ENCODE measurements at regions not wholly inside any gene's neighbourhood (a gene's known extent, or its start where the extent isn't known, plus 50 kb on each side); places are given as distances from the start of the nearest gene placed in this dataset.
"Not testable (repeated sequence)": the region's sequence is repeated elsewhere in the genome, so short reads cannot be mapped to it uniquely, and the experiment has no call there.

- no peak overlapping the region for H3K27ac ChIP-seq
Measured at GRCh38 chr9:89939626-89940292, 334.9 kb downstream of the GADD45G start.

GRCh38 chr9:89940625-89941024, 335.8 kb downstream of the GADD45G start:
- H3K27ac ChIP-seq = no peak overlapping the region
- no peak for DNase-seq (ENCODE audit: low read depth, low spot score)

More at GRCh38 chr9:89939626-89940292, 334.9 kb downstream of the GADD45G start:
- no peak for DNase-seq (ENCODE audit: low read depth, low spot score)

- peak; percentile 89 for DNase-seq (ENCODE audit: low read depth, low spot score)
- no peak overlapping the region for H3K27ac ChIP-seq
Measured at GRCh38 chr9:89941875-89942274, 337.1 kb downstream of the GADD45G start.

GRCh38 chr9:89942643-89943042, 337.8 kb downstream of the GADD45G start:
- no peak overlapping the region for H3K27ac ChIP-seq
- DNase-seq (ENCODE audit: low read depth, low spot score) = no peak

GRCh38 chr9:89943309-89943708, 338.5 kb downstream of the GADD45G start:
- no peak for DNase-seq (ENCODE audit: low read depth, low spot score)

GRCh38 chr9:89943728-89944127, 338.9 kb downstream of the GADD45G start:
- no peak overlapping the region for H3K27ac ChIP-seq
- no peak for DNase-seq (ENCODE audit: low read depth, low spot score)

More at GRCh38 chr9:89943309-89943708, 338.5 kb downstream of the GADD45G start:
- no peak overlapping the region for H3K27ac ChIP-seq

- DNase-seq (ENCODE audit: low read depth, low spot score) = no peak
- H3K27ac ChIP-seq = no peak overlapping the region
Measured at GRCh38 chr9:89945133-89945532, 340.3 kb downstream of the GADD45G start.

- no peak overlapping the region for H3K27ac ChIP-seq
- DNase-seq (ENCODE audit: low read depth, low spot score) = no peak
Measured at GRCh38 chr9:89946741-89947140, 341.9 kb downstream of the GADD45G start.

GRCh38 chr9:89949111-89949510, 344.3 kb downstream of the GADD45G start:
- no peak for DNase-seq (ENCODE audit: low read depth, low spot score)
- H3K27ac ChIP-seq = no peak overlapping the region

- DNase-seq (ENCODE audit: low read depth, low spot score) = no peak
- H3K27ac ChIP-seq = no peak overlapping the region
Measured at GRCh38 chr9:89951675-89952074, 346.9 kb downstream of the GADD45G start.

- no peak overlapping the region for H3K27ac ChIP-seq
- DNase-seq (ENCODE audit: low read depth, low spot score) = no peak
Measured at GRCh38 chr9:89952401-89952800, 347.6 kb downstream of the GADD45G start.

GRCh38 chr9:89953263-89953662, 348.5 kb downstream of the GADD45G start:
- not testable (repeated sequence) for DNase-seq (ENCODE audit: low read depth, low spot score); H3K27ac ChIP-seq

- no peak for DNase-seq (ENCODE audit: low read depth, low spot score)
- H3K27ac ChIP-seq = no peak overlapping the region
Measured at GRCh38 chr9:89953824-89954615, 349.2 kb downstream of the GADD45G start.

GRCh38 chr9:89955144-89955543, 350.3 kb downstream of the GADD45G start:
- no peak for DNase-seq (ENCODE audit: low read depth, low spot score)
- no peak overlapping the region for H3K27ac ChIP-seq

GRCh38 chr9:89955626-89956025, 350.8 kb downstream of the GADD45G start:
- H3K27ac ChIP-seq = no peak overlapping the region
- DNase-seq (ENCODE audit: low read depth, low spot score) = no peak

GRCh38 chr9:89956331-89956730, 351.5 kb downstream of the GADD45G start:
- DNase-seq (ENCODE audit: low read depth, low spot score) = no peak
- H3K27ac ChIP-seq = no peak overlapping the region

GRCh38 chr9:89956907-89957306, 352.1 kb downstream of the GADD45G start:
- H3K27ac ChIP-seq = no peak overlapping the region
- no peak for DNase-seq (ENCODE audit: low read depth, low spot score)

GRCh38 chr9:89958086-89958485, 353.3 kb downstream of the GADD45G start:
- no peak overlapping the region for H3K27ac ChIP-seq
- no peak for DNase-seq (ENCODE audit: low read depth, low spot score)

GRCh38 chr9:89961616-89962341, 357.0 kb downstream of the GADD45G start:
- DNase-seq (ENCODE audit: low read depth, low spot score) = no peak
- no peak overlapping the region for H3K27ac ChIP-seq

GRCh38 chr9:89963280-89963679, 358.5 kb downstream of the GADD45G start:
- no peak for DNase-seq (ENCODE audit: low read depth, low spot score)
- H3K27ac ChIP-seq = no peak overlapping the region

- no peak for DNase-seq (ENCODE audit: low read depth, low spot score)
- H3K27ac ChIP-seq = no peak overlapping the region
Measured at GRCh38 chr9:89967527-89967926, 362.7 kb downstream of the GADD45G start.

Data from epithelial cell of prostate (primary cell).